Occipital lobe (tissue), 1 donor: ENCODE measurements at regions not wholly inside any gene's neighbourhood (a gene's known extent, or its start where the extent isn't known, plus 50 kb on each side); places are given as distances from the start of the nearest gene placed in this dataset.
"Not testable (repeated sequence)": the region's sequence is repeated elsewhere in the genome, so short reads cannot be mapped to it uniquely, and the experiment has no call there.

Source experiments
- DNase-seq: peaks from one replicate; lab custom pipeline; 2025; lab: John Stamatoyannopoulos, UW

DNA sequence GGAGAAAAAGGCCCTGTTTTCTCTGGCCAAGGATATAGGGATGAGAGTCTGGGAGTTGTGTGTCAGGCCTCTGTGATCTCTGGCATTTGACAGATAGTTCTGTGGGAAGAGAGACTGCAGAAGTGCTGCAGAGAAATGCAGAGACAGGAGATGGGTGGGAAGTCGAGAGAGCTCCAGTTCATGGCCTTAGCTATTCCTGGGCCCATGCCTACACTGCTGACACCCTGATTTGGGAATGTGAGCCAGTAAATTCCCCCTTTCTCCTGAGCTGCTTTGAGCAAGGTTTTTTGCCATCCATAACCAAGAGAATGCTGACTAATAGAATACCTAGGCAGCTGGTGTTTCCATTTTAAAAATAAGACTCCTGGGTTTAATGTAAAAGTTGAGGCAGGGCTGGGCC is 59.3 kb downstream of the EBLN2 start:
- no peak for DNase-seq

DNA sequence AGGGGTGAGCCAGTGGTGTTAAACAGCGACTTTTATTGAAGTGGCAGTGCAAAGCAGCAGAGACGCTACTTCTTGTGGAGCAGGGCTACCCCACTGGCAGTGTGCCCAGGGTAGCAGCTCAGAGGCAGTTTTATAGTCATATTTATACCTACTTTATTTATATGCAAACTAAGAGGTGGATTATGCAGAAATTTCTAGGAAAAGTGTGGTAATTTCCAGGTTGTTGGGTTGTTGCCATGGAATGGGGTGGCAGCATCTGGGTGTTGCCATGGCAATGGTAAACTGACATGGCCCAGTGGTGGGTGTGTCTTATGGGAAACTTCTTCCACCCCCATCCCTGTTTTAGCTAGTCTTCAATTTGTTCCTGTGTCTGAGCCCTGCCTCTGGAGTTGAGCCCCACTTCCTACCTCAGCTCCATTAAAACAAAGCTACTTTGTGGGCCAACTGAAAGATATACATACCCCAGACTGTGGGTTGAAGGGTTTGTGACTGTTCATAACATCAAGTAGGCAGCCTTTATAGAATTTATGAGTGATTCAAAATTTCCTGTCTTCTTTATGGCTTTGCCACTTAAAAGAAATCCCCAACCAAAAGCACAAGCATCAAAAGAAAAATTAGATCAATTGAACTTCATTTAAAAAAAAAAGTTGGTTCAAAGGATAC is 60.3 kb downstream of the EBLN2 start:
- DNase-seq: no peak

DNA sequence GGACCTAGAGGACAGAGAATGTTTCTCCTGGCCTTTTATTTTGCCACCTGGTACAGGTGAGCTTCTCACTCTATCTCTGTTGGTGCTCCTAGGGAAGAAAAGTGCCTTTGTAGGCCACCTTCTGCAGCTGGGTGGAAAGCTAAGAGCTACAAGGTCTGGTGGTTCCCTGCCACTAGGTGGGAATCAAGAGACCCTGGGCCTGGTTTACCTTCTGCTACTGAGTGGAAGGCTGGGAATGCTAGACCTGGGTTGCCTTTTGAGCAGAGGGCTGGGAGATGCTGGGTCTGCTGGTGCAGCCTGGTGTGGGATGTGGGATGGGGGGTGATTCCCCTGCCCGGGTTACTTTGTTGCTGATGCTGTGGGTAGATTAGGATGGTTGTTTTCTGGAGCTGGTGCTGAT is 72.6 kb downstream of the EBLN2 start:
- no peak for DNase-seq

DNA sequence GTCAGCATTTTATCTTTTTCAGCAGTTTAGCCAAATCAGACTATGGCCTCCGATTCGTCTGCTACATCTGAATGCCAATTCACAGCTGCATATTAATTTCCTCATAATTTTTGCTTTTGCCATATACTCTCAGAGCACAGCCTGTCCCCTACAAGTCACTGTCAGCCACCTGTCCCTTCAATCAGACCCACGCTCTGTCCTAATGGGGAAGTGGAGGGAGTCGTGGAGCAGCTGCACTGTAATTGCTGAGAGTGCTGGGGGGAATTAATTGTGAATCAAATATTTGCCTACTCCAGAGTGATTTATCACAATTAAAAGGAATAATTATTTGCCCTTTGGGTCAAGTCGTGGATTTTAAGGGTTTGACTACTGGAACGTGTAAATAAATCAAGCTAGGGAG is 75.5 kb downstream of the EBLN2 start:
- no peak for DNase-seq

DNA sequence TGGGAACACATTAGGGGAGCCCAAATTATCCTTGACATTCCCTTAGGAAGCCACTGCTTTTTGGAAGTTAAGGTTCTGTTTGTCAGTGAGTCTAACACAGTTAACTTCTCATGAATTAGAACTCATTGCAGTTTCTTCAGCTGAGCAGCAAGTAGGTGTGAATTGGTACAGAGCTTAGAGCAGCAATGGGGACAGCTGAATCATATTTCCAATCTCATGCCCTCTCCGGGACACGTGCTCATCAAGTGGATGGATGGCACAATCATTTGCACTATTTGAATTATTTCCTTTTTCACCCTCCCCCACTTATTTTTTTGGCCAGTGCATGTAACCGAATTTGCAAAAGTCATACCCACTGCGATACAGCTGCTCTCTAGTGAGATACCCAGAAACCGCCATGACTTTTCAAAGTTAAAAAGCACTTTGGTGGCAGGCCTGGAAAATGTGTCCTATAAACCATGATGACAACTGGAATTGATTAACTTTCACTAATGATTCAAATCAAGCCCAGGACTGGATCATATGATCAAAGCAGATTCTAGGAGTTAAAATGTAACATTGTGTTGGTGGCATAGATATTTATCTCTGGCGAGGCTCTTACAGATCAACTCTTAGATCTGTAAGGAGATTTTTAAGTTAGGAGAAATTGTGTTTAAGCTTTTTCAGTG is 76.4 kb downstream of the EBLN2 start:
- no peak for DNase-seq

- no peak for DNase-seq
Measured at GRCh38 chr3:73140772-73141442, 79.4 kb downstream of the EBLN2 start.

GRCh38 chr3:73141525-73141924 is 80.1 kb downstream of the EBLN2 start:
- no peak for DNase-seq

DNA sequence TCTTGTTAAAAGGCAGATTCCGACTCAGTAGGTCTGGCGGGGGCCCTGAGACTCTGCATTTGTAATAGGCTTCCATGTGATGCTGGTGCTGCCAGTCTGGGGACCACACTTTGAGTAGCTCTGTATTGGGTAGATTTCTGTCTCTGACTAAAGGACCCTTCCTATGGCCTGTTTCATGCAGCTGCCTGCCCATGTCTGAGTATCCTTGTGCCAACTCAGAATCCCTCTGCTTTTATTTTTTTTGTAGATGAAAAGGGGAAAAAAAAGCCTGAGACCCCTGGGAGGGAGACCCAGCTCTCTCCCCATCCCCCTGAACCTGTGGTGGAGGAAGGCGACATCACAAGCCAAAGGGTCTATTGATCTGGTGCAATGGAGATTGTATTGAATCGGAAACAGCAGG is 81.9 kb downstream of the EBLN2 start:
- no peak for DNase-seq

GRCh38 chr3:73143821-73144237 is 82.4 kb downstream of the EBLN2 start:
- DNase-seq: no peak

DNA sequence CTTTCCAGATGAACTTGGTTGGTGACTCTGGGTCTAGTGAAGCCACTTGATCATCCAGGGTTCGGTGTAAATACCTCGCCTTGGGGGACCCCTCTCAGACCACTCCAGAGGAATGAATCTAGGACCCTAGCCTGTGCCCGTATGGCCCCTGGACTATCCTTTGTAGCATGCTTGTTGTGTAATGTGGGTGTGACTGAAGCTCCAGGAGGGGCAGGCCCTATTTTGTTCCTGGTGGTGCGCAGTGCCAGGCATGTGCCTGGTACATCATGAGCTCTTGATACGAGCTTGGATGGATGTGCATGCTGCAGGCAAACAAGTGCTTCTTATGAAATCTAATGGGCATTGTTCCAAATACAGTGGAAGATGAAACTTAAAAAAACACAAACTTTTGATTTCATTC is 82.8 kb downstream of the EBLN2 start:
- DNase-seq: no peak

DNA sequence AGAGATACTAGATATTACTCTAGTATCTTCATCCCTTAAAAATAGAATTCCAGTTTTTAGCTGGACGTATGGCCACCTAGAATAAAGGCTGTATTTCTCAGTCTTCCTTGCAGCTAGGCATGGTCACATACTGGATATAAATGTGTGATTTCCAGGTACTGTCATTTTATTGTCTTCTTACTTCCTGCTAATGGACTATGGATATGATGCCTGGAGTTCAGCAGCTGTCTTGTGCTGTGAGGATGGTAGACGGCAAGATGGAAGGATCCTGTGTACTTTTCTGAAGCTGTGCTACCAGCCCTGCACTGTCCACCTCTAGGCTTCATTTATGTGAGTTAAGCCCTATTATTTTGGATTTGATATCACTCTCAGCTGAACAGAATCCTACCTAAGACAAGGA is 83.4 kb downstream of the EBLN2 start:
- DNase-seq: no peak

DNA sequence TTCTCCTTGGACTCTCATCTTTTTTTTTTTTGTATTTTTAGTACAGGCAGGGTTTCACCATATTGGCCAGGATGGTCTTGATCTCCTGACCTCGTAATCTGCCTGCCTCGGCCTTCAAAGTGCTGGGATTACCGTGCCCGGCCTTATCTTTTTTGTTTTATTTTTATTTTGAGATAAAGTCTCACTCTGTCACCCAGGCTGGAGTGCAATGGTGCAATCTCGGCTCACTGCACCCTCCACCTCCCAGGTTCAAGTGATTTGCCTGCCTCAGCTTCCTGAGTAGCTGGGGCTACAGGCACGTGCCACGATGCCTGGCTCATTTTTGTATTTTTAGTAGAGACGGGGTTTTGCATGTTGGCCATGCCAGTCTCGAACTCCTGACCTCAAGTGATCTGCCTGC is 86.0 kb downstream of the EBLN2 start:
- DNase-seq: not testable (repeated sequence)

DNA sequence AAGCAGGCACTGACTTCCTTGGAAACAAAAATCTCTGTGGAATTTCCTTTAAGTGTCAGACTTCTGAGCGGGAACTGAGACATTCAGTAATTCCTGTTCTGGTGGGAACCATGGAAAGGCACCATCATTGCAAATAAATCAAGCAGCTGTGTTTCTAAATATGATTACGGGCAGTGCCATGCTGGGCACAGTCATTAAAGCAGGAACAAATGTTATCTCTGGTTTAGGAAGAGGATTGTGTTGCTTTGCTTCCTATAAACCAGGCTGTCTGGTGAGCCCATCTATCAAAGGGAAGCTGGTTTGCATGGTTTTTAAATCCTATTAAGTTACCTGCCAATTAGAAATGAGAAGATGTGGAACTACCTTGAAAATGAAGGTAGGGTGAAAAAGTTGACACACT is 86.7 kb downstream of the EBLN2 start:
- no peak for DNase-seq

DNA sequence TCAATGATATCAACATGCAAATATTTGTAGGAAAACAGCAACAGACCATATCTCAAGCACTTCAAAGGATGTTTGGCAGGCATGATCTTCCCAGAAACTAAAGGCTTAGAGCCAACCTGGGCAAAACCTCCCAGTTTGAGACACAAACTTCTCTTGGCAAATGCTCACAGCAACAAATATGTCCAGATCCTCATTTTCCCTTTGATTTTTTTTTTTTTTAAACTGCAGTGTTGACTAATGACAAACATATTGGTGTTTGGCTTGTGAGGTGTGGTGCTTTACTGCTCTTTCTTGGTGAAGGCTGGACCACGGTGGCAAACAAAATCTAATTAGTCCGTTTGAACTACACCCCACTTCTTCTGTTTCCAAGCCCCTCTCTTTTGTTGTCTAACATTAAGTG is 87.2 kb downstream of the EBLN2 start:
- DNase-seq: no peak

DNA sequence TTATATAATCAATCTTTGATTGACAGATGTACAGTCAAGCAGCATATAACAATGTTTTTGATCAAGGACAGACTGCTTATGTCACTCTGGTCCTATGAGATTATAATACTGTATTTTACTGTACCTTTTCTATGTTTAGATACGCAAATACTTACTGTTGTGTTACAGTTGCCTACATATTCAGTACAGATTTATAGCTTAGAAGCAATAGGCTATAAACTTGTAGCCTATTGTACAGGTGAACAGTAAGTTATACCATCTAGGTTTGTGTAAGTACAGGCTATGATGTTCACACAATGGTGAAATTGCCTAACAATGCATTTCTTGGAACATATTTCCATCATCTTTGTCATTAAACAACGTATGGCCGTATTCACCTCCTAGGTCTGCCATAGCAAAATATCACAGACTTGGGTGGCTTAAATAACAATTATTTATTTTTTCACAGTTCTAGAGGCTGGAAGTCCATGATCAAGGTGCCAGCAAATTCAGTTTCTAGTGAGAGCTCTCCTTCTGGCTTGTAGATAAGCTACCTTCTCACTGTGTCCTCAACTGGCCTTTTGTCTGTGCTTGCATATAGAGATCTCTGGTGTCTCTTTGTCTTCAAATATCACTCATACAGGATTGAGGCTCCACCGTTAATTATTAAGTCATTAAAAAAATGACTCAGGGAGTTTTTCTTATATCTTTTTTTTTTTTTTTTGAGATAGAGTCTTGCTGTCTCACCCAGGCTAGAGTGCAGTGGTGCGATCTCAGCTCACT is 89.1 kb downstream of the EBLN2 start:
- DNase-seq: no peak

DNA sequence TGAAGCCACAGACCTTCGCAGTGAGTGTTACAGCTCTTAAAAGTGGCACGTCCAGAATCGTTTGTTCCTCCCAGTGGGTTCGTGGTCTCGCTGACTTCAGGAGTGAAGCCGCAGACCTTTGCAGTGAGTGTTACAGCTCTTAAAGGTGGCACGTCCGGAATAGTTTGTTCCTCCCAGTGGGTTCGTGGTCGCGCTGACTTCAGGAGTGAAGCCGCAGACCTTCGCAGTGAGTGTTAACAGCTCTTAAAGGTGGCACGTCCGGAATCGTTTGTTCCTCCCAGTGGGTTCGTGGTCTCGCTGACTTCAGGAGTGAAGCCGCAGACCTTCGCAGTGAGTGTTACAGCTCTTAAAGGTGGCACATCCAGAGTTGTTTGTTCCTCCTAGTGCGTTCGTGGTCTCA is 91.1 kb downstream of the EBLN2 start:
- DNase-seq: not testable (repeated sequence)

GRCh38 chr3:73153057-73153456 is 91.6 kb downstream of the EBLN2 start:
- DNase-seq: not testable (repeated sequence)

DNA sequence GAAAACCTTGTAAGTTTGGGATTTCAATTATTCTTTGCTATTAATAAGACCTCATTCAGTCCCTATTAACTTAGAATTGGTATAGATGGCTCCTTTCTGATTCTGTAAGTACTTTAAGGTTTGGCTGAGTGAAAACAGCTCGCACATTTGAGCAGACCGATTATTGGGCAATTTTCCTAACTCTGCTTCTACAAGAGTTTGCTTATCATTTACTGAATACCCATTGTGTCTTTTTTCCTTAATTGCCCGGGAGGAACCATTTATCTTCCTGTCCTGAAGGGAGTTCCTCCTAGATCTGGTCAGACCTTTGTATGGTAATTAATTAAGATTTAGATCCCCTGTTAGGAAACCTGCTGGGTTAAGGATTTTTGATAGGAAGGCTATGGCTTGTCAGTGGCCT is 92.8 kb downstream of the EBLN2 start:
- not testable (repeated sequence) for DNase-seq

- DNase-seq: not testable (repeated sequence)
Measured at GRCh38 chr3:73155441-73155840, 94.0 kb downstream of the EBLN2 start.

GRCh38 chr3:73164622-73165021 is 103.2 kb downstream of the EBLN2 start:
- DNase-seq: no peak

DNA sequence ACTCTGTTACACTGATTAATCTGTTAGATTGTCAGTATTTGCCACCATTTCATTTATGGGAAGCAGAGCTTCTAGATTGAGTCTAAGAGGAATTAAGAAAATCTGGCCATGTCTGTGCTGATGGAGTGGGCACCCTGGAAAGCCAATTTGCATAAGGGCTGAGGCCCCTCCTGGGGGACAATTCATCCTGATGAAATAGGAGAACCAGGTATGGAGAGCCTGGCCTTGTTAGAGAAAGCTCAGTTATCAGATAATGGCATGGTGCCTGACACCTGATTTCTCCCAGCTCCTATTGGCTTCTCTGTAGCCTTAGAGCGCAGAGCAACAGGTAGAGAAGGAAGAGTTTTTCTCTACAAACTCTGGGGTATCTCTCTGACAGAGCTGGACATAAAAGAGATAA is 114.2 kb downstream of the EBLN2 start:
- no peak for DNase-seq

DNA sequence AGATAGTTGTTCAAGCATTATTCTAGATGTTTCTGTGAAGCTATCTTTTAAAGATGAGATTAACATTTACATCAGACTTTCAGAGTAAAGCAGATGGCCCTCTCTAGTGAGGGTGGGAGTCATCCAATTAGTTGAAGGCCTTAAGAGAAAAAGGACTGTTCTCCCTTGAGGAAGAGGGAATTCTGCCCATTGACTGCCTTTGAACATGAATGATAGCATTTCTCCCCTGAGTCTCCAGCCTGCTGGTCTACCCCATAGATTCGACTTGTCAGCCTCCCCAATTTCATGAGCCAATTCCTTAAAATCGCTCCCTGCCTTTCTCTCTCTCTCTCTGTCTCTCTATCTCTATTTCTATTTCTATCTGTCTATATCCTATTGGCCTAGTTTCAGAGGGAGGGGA is 115.5 kb downstream of the EBLN2 start:
- no peak for DNase-seq
